Naive thymus-derived CD8-positive, alpha-beta T cell (primary cell): ENCODE measurements at regions not wholly inside any gene's neighbourhood (a gene's known extent, or its start where the extent isn't known, plus 50 kb on each side); places are given as distances from the start of the nearest gene placed in this dataset.
"Not testable (repeated sequence)": the region's sequence is repeated elsewhere in the genome, so short reads cannot be mapped to it uniquely, and the experiment has no call there.

Experiments
- ATAC-seq, 2 donors: fragments of 150-1000 bp; cut with Tn5 transposase in 1 of 2; sonication (Bioruptor Pico), chemical (Tn5 transposase) in 1 of 2; 1 replicate in 1 of 2; 2 replicates in 1 of 2; pipeline ENCODE4 v1.10.0; 2021; ENCODE audit warnings: mild to moderate bottlenecking in 2 of 2, moderate library complexity in 2 of 2
- POLR2A ChIA-PET: fragments of 350-600 bp; sonication (Branson Sonifier 250); formaldehyde crosslinking; loops from one replicate; lab custom pipeline; 2021; ENCODE audit warnings: antibody characterized with exemption; lab: Charles Lee
- DNase-seq, 10 donors: peaks; one replicate each; pipeline versions ENCODE4 v3.0.0 to v3.0.0-alpha.2; 2020 to 2022
- H3K27ac Mint-ChIP-seq, 10 donors: one replicate each; pipeline ENCODE4 v1.8.0; 2020 to 2022; ENCODE audit warnings: mild to moderate bottlenecking in 10 of 10, mixed read lengths in 10 of 10, moderate library complexity in 4 of 10, inconsistent platforms in 1 of 10
- H3K27me3 Mint-ChIP-seq, 5 donors: one replicate each; pipeline ENCODE4 v1.8.0; 2021 to 2022; ENCODE audit warnings: mixed read lengths in 5 of 5
- H3K36me3 Mint-ChIP-seq, 3 donors: one replicate each; pipeline ENCODE4 v1.8.0; 2020 to 2022; ENCODE audit warnings: mixed read lengths in 3 of 3, mild to moderate bottlenecking in 2 of 3, inconsistent platforms in 1 of 3
- H3K4me1 Mint-ChIP-seq, 4 donors: one replicate each; pipeline ENCODE4 v1.8.0; 2021 to 2022; ENCODE audit warnings: mixed read lengths in 4 of 4
- H3K4me3 Mint-ChIP-seq, 10 donors: one replicate each; pipeline ENCODE4 v1.8.0; 2020 to 2022; ENCODE audit warnings: mild to moderate bottlenecking in 10 of 10, mixed read lengths in 10 of 10, moderate library complexity in 6 of 10, inconsistent platforms in 1 of 10
- H3K9me3 Mint-ChIP-seq, 9 donors: one replicate each; pipeline ENCODE4 v1.8.0; 2020 to 2022; ENCODE audit warnings: mixed read lengths in 9 of 9, mild to moderate bottlenecking in 3 of 9, inconsistent platforms in 1 of 9, moderate library complexity in 1 of 9

DNA sequence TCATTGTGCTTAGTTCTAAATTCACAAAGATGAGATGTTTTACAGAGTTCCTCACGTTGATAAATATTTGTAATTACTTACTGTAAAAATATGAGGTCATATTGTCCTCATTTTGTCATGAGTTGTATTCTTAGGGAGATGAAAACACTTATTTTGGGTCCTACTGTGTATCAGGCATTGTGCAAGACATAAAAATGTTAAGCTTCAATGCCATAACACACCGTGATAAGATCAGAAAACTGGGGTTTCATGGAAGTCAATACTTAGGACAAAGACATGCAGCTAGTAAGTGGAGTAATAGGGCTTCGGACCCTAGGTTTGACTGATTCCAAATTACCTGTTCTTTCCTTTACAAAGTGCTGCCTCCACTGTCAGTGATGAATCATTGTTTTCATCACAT is 720.7 kb upstream of the ZP4 start:
- no peak for ATAC-seq
- Mint-ChIP-seq H3K4me1 (no peaks in the 10 kb centered on the region), H3K9me3 (peaks cover 0 to 22% (median 7%) of the 10 kb centered on the region in 9 donors), H3K27ac (no peak overlapping the region), H3K36me3 (no peaks in the 10 kb centered on the region), H3K27me3 (no peaks in the 10 kb centered on the region), H3K4me3 (no peak overlapping the region)
- DNase-seq: no peak
- POLR2A ChIA-PET: no interaction called here

DNA sequence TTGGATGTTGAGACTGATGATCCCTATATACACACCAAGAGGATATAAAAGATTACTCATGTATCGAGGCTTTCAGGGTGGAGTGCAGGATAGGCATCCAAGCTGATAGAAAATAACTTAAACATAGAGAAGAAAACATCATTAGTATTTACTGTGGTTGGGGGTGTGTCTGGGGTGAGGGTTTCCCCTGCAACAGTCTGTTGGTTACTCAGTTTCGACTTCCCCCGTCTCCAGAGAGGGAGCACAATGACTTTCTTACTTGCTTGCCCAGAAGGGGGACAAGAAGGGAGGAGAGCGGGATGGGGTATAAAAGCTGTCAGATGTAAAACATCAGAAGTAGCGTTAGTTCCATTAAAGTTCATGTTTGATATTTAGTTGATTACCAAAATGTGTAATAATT is 717.4 kb upstream of the ZP4 start:
- no peak for DNase-seq
- no peak overlapping the region for H3K27ac Mint-ChIP-seq
- POLR2A ChIA-PET: no interaction called here
- H3K9me3 Mint-ChIP-seq: peaks cover 0 to 23% (median 7%) of the 10 kb centered on the region in 9 donors
- no peaks in the 10 kb centered on the region for H3K27me3 Mint-ChIP-seq
- H3K4me1 Mint-ChIP-seq: no peaks in the 10 kb centered on the region
- H3K4me3 Mint-ChIP-seq: no peak overlapping the region
- H3K36me3 Mint-ChIP-seq: no peaks in the 10 kb centered on the region
- ATAC-seq: no peak

DNA sequence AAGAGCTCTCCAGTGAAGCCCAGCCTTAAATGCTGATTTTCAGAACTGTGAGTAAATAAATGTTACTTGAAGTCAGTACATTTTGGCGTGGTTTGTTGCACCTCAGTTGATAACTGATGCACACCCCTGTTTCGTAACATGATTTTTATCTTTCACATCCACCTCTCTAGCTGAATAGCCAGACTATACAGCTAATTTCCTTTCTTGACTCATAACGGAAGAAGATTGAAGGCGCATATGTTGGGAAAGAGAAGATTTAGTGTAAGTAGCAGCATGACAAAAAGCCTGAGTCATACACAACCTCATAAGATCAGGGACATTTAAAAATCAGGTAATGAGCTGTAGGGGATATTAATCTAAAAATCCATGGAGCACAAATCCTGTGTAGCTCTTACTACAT is 716.2 kb upstream of the ZP4 start:
- H3K4me3 Mint-ChIP-seq: no peak overlapping the region
- DNase-seq (no peak), ATAC-seq (no peak)
- POLR2A ChIA-PET: no interaction called here
- H3K27me3 Mint-ChIP-seq: no peaks in the 10 kb centered on the region
- no peak overlapping the region for H3K27ac Mint-ChIP-seq
- H3K9me3 Mint-ChIP-seq: peaks cover 0 to 23% (median 6%) of the 10 kb centered on the region in 9 donors
- H3K4me1 Mint-ChIP-seq: no peaks in the 10 kb centered on the region
- no peaks in the 10 kb centered on the region for H3K36me3 Mint-ChIP-seq

DNA sequence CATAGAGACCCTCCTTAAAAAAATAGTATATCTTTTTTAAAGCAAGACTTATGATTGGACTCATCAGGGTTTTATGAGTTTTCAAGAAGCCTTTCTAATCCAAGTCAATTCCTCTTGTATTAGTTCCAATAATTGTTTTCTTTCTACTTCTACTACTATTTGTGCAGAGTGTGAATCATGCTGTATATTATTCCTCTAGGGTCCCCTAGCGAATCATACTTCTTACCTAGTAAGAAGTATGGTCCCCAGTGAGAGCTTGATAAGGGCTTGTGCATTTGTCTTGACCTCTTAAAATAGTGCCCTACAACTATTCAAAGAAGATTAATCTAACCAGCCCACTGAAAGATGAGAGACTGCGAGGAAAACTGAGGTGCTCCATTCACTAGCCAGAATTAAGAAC is 715.7 kb upstream of the ZP4 start:
- no peak overlapping the region for H3K27ac Mint-ChIP-seq
- POLR2A ChIA-PET: no interaction called here
- no peaks in the 10 kb centered on the region for H3K36me3 Mint-ChIP-seq
- no peak overlapping the region for H3K4me3 Mint-ChIP-seq
- peaks cover 0 to 23% (median 6%) of the 10 kb centered on the region in 9 donors for H3K9me3 Mint-ChIP-seq
- no peaks in the 10 kb centered on the region for H3K27me3 Mint-ChIP-seq
- ATAC-seq (no peak), DNase-seq (no peak)
- no peaks in the 10 kb centered on the region for H3K4me1 Mint-ChIP-seq

DNA sequence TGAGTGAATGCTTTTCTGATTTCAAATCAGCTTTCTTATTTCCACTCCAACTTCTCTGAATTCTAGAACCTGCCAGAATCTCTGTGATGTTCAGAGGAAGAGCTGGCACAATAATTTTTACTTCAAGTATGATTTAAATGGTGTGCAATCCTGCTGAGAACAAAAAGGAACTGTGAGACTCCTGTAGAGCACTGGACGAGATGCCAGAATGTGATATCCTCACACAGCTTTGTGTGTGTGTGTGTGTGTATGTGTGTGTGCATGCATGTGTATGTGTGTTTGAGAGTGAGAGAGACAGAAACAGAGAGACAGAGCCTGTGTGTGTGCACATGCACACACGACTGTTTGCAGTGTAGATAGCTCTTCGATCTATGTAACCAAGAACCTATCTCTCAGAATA is 713.6 kb upstream of the ZP4 start:
- DNase-seq: no peak
- ATAC-seq: no peak
- H3K36me3 Mint-ChIP-seq: no peaks in the 10 kb centered on the region
- no peak overlapping the region for H3K4me3 Mint-ChIP-seq
- H3K27ac Mint-ChIP-seq: no peak overlapping the region
- H3K27me3 Mint-ChIP-seq: no peaks in the 10 kb centered on the region
- no peaks in the 10 kb centered on the region for H3K4me1 Mint-ChIP-seq
- peaks cover 0 to 23% (median 5%) of the 10 kb centered on the region in 9 donors for H3K9me3 Mint-ChIP-seq
- POLR2A ChIA-PET: no interaction called here

DNA sequence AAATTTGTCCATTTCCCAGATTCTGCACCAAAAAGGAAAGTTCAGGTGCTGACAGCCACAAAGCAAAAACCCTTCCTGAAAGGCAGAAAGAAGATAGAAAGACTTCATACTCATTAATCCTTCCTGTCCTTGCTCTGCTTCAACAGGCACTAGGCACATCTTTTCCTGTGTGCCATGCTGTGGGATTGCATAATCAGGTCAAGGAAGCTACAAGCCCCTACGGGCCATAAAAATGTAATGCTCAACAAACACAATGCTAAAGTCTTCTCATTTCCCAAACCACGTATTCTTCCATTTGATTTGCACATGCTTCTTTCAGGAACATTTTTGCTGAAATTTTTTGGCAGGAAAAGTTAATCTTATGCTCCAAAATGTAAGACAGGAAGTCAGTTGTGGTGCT is 710.9 kb upstream of the ZP4 start:
- POLR2A ChIA-PET, H3K27me3 Mint-ChIP-seq, DNase-seq, H3K4me1 Mint-ChIP-seq, H3K36me3 Mint-ChIP-seq, ATAC-seq, H3K4me3 Mint-ChIP-seq, H3K27ac Mint-ChIP-seq: not testable (repeated sequence)
- peaks cover 0 to 11% (median 2%) of the 10 kb centered on the region in 9 donors for H3K9me3 Mint-ChIP-seq

DNA sequence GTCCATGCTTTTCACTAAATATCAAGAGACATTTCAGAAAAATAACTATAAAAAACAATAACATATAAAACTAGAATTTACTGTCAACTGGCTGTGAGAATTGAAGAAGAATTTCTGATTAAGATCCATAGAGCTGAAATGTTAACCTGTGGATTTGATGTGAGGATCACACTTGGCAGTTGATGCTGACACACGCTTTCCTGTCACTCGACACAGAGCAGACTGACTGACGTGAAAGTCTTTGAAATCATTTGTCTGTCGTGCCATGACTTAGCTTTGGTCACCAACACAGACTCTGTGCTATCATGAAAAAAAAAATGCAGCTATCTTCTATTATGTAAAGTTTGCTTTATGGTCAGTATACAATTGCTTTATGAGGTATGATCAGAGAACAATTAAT is 706.0 kb upstream of the ZP4 start:
- ATAC-seq: no peak
- Mint-ChIP-seq H3K27me3 (no peaks in the 10 kb centered on the region), H3K4me3 (no peak overlapping the region), H3K36me3 (no peaks in the 10 kb centered on the region), H3K27ac (no peak overlapping the region), H3K9me3 (peaks cover 0 to 11% (median 3%) of the 10 kb centered on the region in 9 donors), H3K4me1 (no peaks in the 10 kb centered on the region)
- POLR2A ChIA-PET: no interaction called here
- DNase-seq: no peak

DNA sequence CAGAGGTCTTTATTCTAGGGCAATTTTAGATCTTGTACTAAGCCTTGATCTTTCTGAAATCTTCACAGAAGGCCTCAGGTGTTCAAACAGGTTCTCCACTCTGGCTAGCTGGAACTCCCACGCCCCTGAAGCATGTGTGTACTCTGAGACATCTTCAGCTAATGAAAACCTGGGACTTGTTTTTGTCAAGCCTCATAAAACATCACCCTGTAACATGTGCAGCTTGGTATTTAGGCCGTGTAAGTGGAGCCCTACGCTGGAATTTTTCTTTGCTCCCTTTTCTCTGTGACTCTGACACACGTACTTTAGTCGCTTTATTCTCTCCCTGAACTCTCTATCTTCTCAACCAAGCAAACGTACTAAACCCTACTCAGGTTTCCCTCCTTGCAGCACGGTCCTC is 701.9 kb upstream of the ZP4 start:
- no peak overlapping the region for H3K27ac Mint-ChIP-seq
- peaks cover 0 to 10% (median 4%) of the 10 kb centered on the region in 9 donors for H3K9me3 Mint-ChIP-seq
- no peak overlapping the region for H3K4me3 Mint-ChIP-seq
- DNase-seq (no peak), ATAC-seq (no peak)
- H3K27me3 Mint-ChIP-seq: no peaks in the 10 kb centered on the region
- no peaks in the 10 kb centered on the region for H3K36me3 Mint-ChIP-seq
- POLR2A ChIA-PET: no interaction called here
- no peaks in the 10 kb centered on the region for H3K4me1 Mint-ChIP-seq

DNA sequence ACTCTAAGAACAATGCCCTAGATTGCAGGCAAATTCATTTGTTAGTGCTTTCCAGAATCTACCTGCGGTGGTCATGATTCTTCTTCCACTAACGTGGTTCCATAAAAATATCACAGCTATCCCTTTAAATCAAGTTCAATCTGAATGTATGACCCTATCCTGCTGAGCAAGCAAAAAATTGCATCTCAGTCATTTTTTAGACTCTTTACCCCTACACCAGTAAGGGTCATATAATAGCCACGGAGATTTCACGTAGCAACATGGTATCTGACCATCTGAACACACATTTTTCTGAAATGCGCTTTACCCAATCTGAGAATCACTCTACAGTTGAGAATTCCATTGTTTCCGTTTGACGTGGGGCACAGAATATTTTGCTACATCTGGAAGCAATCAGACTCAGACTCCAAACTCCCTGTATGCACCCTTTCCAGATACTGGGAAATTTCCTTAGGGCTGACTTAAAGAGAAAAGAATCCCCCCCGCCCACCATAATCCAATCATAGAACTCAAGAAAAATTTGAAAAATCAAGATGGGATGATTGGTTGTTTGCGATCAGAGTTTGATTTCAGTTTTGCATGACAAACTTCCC is 699.2 kb upstream of the ZP4 start:
- H3K4me1 Mint-ChIP-seq: no peaks in the 10 kb centered on the region
- DNase-seq (no peak), ATAC-seq (no peak)
- POLR2A ChIA-PET: no interaction called here
- H3K27ac Mint-ChIP-seq: no peak overlapping the region
- no peak overlapping the region for H3K4me3 Mint-ChIP-seq
- H3K36me3 Mint-ChIP-seq: no peaks in the 10 kb centered on the region
- H3K9me3 Mint-ChIP-seq: peaks cover 0 to 10% (median 5%) of the 10 kb centered on the region in 9 donors
- no peaks in the 10 kb centered on the region for H3K27me3 Mint-ChIP-seq

DNA sequence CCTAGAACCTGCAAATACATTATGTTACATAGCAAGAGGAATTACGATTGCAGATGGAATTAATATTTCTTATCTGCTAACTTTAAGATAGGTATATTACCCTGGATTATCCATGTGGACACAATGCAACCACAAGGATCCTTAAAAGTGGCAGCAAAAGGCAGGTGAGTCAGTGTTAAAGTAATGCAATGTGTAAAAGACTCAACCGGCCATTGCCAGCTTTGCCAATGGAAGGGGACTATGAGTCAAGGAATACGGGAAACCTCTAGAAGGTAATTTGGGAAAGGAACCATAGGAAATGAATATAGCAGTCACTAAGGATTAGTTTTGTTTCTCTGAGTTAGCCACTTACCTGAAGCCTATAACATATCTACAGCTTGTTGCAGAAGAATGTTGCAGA is 692.1 kb upstream of the ZP4 start:
- POLR2A ChIA-PET: no interaction called here
- no peak for DNase-seq

DNA sequence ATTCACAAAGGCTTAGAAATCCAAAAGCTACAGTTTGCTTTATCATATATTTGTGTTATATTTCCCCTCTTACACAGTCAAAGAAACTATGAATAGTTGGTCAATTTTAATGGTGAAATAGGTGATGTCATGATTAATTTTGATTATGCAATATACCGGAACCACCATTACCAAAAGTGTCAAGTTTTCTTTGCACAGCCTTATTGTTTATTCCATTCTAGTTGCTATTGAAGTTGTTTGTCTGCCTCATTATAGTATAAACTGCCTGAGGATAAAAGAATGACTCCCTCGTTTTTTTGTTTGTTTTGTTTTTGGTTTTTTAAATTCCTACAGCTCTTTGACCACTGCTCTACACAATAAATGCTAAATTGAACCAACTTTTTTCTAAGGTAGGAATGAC is 690.6 kb upstream of the ZP4 start:
- no peaks in the 10 kb centered on the region for H3K27me3 Mint-ChIP-seq
- H3K36me3 Mint-ChIP-seq: no peaks in the 10 kb centered on the region
- H3K9me3 Mint-ChIP-seq: peaks cover 0 to 14% (median 2%) of the 10 kb centered on the region in 9 donors
- no peak for DNase-seq
- POLR2A ChIA-PET: no interaction called here
- H3K27ac Mint-ChIP-seq: no peak overlapping the region
- no peaks in the 10 kb centered on the region for H3K4me1 Mint-ChIP-seq
- no peak overlapping the region for H3K4me3 Mint-ChIP-seq
- no peak for ATAC-seq

More for the DNA sequence above, 692.1 kb upstream of the ZP4 start:
- no peaks in the 10 kb centered on the region for H3K27me3 Mint-ChIP-seq
- no peaks in the 10 kb centered on the region for H3K4me1 Mint-ChIP-seq
- H3K4me3 Mint-ChIP-seq: no peak overlapping the region
- H3K9me3 Mint-ChIP-seq: peaks cover 0 to 14% (median 2%) of the 10 kb centered on the region in 9 donors
- H3K36me3 Mint-ChIP-seq: no peaks in the 10 kb centered on the region
- H3K27ac Mint-ChIP-seq: no peak overlapping the region
- no peak for ATAC-seq

DNA sequence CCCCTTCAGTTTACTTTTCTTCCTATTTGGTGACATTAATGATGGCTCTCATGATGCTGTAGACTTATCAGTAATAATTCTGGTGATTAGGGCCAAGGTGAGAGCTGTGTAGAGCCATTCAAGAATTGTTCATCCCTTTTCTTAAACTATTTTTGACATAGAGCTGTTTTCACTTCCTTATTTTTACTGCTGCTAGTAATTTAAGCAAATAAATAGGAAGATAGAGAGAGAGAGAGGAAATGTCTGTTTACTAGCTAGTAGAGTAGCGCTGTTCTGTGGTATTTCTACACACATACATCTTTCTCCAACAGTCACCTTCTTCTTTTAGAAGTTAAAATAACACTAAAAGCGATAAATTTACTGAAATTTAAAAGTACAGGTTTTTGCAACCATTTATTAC is 678.0 kb upstream of the ZP4 start:
- ATAC-seq: no peak
- Mint-ChIP-seq H3K36me3 (peaks cover 0 to 9% (median 0%) of the 10 kb centered on the region in 3 donors), H3K4me3 (no peak overlapping the region), H3K9me3 (peaks cover 2 to 30% (median 8%) of the 10 kb centered on the region in 9 donors), H3K27me3 (no peaks in the 10 kb centered on the region), H3K4me1 (peaks cover 0 to 5% (median 0%) of the 10 kb centered on the region in 4 donors), H3K27ac (no peak overlapping the region)
- POLR2A ChIA-PET: no interaction called here
- DNase-seq: no peak

DNA sequence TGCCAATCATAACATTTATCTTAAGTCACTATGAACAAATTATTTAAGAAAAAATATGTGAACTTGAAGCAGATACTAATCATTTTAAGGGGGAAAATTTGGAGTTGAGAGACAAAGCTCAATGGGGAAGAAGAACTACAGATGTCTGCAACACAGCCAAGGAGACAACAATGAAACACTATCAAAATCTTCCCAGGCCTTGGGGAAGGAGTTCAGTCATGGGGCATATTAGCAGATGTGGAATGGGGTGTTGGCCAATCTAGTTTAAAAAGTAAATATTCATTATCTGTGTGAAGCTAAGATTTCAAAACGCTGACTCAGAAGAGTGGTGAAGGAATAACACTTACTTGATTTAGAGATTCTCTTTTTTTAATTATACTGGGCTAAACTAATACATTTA is 671.6 kb upstream of the ZP4 start:
- no peaks in the 10 kb centered on the region for H3K4me1 Mint-ChIP-seq
- H3K9me3 Mint-ChIP-seq: peaks cover 2 to 34% (median 12%) of the 10 kb centered on the region in 9 donors
- no peak overlapping the region for H3K4me3 Mint-ChIP-seq
- H3K27ac Mint-ChIP-seq: no peak overlapping the region
- no peaks in the 10 kb centered on the region for H3K27me3 Mint-ChIP-seq
- DNase-seq (no peak), ATAC-seq (no peak)
- peaks cover 0 to 9% (median 0%) of the 10 kb centered on the region in 3 donors for H3K36me3 Mint-ChIP-seq
- POLR2A ChIA-PET: no interaction called here

DNA sequence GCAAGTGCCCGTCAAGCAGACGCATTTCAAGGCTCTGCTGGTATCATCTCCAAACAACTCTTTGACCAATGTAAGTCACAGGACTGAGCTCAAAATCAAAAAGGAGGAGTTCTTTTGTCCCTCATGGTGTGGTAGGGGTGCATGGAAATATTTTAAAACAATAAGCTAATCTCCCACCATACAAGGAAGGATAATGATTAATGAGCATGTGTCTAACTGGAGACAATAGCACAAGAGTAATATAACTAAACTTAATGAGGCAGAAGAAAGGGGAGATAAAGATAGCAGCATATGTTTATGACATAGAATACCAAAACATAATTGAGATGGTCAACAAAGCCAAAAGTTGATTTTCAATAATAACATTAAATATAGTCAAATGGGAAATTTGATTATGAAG is 668.0 kb upstream of the ZP4 start:
- POLR2A ChIA-PET: no interaction called here
- no peaks in the 10 kb centered on the region for H3K36me3 Mint-ChIP-seq
- H3K27ac Mint-ChIP-seq: no peak overlapping the region
- ATAC-seq (no peak), DNase-seq (no peak)
- H3K9me3 Mint-ChIP-seq: peaks cover 1 to 22% (median 7%) of the 10 kb centered on the region in 9 donors
- no peaks in the 10 kb centered on the region for H3K27me3 Mint-ChIP-seq
- no peak overlapping the region for H3K4me3 Mint-ChIP-seq
- no peaks in the 10 kb centered on the region for H3K4me1 Mint-ChIP-seq
